Uterus (tissue), 2 donors: ENCODE measurements at regions not wholly inside any gene's neighbourhood (a gene's known extent, or its start where the extent isn't known, plus 50 kb on each side); places are given as distances from the start of the nearest gene placed in this dataset.
"Not testable (repeated sequence)": the region's sequence is repeated elsewhere in the genome, so short reads cannot be mapped to it uniquely, and the experiment has no call there.

ENCODE experiments used
- CTCF ChIP-seq, 4 experiments: fragments of 200-600 bp in 2 of 4; fragments of 450-650 bp in 2 of 4; sonication (generic) in 2 of 4; IDR thresholded peaks; one replicate each; pipeline ENCODE4 v1.5.1; 2016 to 2019; ENCODE audit warnings: antibody characterized with exemption in 4 of 4, mild to moderate bottlenecking in 2 of 4, moderate library complexity in 1 of 4
- POLR2A ChIP-seq, 2 donors: fragments of 450-650 bp; IDR thresholded peaks; one replicate each; pipeline ENCODE4 v1.6.1; 2016; ENCODE audit warnings: antibody characterized with exemption in 2 of 2, mild to moderate bottlenecking in 1 of 2, moderate library complexity in 1 of 2

DNA sequence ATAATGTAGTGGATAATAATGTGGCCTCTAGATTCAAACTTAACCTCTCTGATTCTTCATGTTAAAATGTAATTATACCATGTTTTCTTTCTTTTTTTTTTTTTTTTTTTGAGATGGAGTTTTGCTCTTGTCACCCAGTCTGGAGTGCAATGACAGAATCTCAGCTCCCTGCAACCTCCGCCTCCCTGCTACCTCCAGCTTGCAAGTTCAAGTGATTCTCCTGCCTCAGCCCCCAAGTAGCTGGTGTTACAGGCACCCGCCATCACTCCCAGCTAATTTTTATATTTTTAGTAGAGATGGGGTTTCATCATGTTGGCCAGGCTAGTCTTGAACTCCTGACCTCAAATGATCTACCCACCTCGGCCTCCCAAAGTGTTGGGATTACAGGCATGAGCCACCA lies 1069.3 kb upstream of the MIR17HG start:
- not testable (repeated sequence) for TF ChIP-seq CTCF, POLR2A (IDR thresholded peaks at IDR 0.05)
